GM21381 (cell line): ENCODE measurements at regions not wholly inside any gene's neighbourhood (a gene's known extent, or its start where the extent isn't known, plus 50 kb on each side); places are given as distances from the start of the nearest gene placed in this dataset.
"Not testable (repeated sequence)": the region's sequence is repeated elsewhere in the genome, so short reads cannot be mapped to it uniquely, and the experiment has no call there.

ENCODE experiments used
- ATAC-seq: cut with Tn5 transposase; IDR thresholded peaks from one replicate; pipeline ENCODE4 v1.9.1; 2021; ENCODE audit warnings: mild to moderate bottlenecking, moderate library complexity; ENCODE audit not compliant: unreplicated experiment

- not testable (repeated sequence) for ATAC-seq
These were observed 109.8 kb downstream of the OTOP1 start for GRCh38 chr4:4116901-4117300.

GRCh38 chr4:4134368-4134767 is 92.4 kb downstream of the OTOP1 start:
- not testable (repeated sequence) for ATAC-seq

- ATAC-seq = not testable (repeated sequence)
These were observed 90.1 kb downstream of the OTOP1 start for GRCh38 chr4:4136621-4137020.
